HFF-Myc (cell line): ENCODE measurements at regions not wholly inside any gene's neighbourhood (a gene's known extent, or its start where the extent isn't known, plus 50 kb on each side); places are given as distances from the start of the nearest gene placed in this dataset.

Experiments used
- DNase-seq: peaks from one replicate; pipeline ENCODE4 v3.0.0-alpha.2; 2011; ENCODE audit warnings: low read depth; ENCODE audit errors: extremely low read depth
- H3K4me3 ChIP-seq: replicated peaks from 2 replicates; pipeline ENCODE4 v1.5.1; 2011; ENCODE audit warnings: low read depth, mild to moderate bottlenecking, control low read depth, low read length
- TF ChIP-seq, protein P1 (sequence below): IDR thresholded peaks from 2 replicates; pipeline ENCODE4 v1.5.1; 2012; ENCODE audit warnings: mild to moderate bottlenecking, low read depth, low read length, control low read depth; ENCODE audit errors: missing control alignments

- H3K4me3 ChIP-seq = no peak overlapping the region
- TF ChIP-seq, protein P1, sequence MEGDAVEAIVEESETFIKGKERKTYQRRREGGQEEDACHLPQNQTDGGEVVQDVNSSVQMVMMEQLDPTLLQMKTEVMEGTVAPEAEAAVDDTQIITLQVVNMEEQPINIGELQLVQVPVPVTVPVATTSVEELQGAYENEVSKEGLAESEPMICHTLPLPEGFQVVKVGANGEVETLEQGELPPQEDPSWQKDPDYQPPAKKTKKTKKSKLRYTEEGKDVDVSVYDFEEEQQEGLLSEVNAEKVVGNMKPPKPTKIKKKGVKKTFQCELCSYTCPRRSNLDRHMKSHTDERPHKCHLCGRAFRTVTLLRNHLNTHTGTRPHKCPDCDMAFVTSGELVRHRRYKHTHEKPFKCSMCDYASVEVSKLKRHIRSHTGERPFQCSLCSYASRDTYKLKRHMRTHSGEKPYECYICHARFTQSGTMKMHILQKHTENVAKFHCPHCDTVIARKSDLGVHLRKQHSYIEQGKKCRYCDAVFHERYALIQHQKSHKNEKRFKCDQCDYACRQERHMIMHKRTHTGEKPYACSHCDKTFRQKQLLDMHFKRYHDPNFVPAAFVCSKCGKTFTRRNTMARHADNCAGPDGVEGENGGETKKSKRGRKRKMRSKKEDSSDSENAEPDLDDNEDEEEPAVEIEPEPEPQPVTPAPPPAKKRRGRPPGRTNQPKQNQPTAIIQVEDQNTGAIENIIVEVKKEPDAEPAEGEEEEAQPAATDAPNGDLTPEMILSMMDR = no peak
- no peak for DNase-seq
These were observed 94.1 kb upstream of the TAF11L2 start for GRCh38 chr5:17403695-17404490.

DNA sequence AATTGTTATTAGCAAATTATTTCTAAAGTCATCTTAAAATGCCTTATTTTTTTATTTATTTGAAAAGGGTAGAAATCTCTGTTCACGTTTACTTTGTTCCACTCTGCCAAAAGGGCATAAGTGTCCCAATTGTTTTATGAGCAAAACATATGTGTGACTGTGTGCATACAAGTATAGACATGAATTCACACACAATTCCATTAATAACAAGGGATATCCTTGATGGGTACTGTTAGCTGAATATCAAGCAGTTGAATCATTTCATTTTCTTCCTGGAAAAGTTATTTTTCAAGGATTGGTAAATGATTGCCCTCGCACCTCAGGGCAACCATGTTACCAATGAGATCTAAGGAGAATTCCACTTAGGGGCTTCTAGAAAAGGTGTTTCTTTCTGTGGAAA, 92.1 kb upstream of the TAF11L2 start:
- DNase-seq = no peak
- no peak overlapping the region for H3K4me3 ChIP-seq
- TF ChIP-seq, protein P1 = no peak

- no peak for DNase-seq
- no peak overlapping the region for H3K4me3 ChIP-seq
- TF ChIP-seq, protein P1 = no peak
These were observed 91.6 kb upstream of the TAF11L2 start for GRCh38 chr5:17406423-17406838.

GRCh38 chr5:17411436-17412402, 86.3 kb upstream of the TAF11L2 start:
- TF ChIP-seq, protein P1 = no peak
- DNase-seq = no peak
- H3K4me3 ChIP-seq = no peak overlapping the region

DNA sequence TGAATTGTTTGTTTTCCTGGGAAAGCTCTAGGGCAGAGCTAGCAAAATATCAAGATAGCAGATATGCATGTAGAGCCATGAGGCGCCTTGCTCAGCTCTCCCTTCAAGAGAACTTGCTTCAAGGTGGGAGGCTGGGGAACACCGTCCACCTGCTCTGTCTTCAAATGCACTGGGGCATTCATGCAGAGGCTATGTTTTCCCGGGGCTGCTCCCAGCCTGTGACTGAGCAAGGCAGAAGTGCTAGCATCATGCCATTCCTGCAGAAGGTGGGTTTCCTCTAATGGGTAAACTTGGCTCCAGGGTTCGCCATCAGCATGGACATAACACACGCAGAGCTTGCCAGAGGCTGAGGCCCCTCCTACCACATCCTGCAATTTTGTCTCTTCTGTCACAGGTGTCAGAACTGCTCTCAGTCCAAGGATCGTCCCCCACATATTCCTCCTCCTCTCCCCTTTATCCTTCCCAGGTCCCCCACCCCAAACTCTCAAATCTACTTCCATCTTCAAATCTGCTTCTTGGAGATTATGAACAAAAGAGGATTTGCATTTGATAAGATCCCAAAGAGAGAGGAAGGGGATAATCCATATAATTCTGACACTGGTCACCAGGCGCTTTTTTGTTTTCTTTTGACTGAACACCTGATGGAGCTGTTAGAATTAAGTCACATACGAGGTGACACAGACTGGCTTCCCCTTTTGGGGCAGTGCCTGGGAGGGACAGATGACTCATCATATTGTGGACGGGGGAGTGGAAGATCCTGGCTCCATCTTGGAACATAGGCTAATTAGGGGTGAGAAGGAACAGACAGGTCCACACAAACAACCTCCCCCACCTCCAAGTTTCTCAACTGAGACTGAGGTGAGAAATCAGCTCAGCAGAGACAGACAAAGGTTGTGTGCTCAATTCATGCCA, 85.0 kb upstream of the TAF11L2 start:
- no peak overlapping the region for H3K4me3 ChIP-seq
- DNase-seq = no peak
- TF ChIP-seq, protein P1 = no peak

GRCh38 chr5:17413691-17414090, 84.3 kb upstream of the TAF11L2 start:
- TF ChIP-seq, protein P1 = no peak
- no peak overlapping the region for H3K4me3 ChIP-seq
- no peak for DNase-seq
